ENCODE measurements at regions not wholly inside any gene's neighbourhood (a gene's known extent, or its start where the extent isn't known, plus 50 kb on each side); places are given as distances from the start of the nearest gene placed in this dataset.

DNA sequence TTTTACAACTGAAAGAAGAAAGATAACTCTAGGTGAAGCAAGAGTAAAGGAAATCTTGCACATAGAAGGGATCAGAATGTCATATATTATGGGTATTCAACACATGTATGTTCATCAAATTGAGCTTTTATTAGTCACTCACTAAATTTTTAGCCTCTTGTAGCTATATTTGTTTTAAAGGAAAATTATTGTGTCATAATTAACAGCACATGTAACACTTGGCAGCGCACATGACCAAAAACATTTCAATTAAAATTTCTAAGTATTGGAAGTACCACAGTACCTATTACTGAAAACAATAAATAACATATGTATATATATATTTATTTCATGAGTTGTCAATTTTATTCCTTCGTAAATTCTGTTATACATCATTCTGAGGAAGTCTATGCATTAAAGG is 2800.4 kb downstream of the PCDH9 start:
- 69 to 72% methylated on average over 2 of the region's 2 CpGs for WGBS, 2 donors
- no peaks in the 10 kb centered on the region for H3K4me1 ChIP-seq
- no peak for TF ChIP-seq POLR2A (IDR thresholded peaks at IDR 0.05)
- TF ChIP-seq, protein P1, sequence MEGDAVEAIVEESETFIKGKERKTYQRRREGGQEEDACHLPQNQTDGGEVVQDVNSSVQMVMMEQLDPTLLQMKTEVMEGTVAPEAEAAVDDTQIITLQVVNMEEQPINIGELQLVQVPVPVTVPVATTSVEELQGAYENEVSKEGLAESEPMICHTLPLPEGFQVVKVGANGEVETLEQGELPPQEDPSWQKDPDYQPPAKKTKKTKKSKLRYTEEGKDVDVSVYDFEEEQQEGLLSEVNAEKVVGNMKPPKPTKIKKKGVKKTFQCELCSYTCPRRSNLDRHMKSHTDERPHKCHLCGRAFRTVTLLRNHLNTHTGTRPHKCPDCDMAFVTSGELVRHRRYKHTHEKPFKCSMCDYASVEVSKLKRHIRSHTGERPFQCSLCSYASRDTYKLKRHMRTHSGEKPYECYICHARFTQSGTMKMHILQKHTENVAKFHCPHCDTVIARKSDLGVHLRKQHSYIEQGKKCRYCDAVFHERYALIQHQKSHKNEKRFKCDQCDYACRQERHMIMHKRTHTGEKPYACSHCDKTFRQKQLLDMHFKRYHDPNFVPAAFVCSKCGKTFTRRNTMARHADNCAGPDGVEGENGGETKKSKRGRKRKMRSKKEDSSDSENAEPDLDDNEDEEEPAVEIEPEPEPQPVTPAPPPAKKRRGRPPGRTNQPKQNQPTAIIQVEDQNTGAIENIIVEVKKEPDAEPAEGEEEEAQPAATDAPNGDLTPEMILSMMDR (IDR thresholded peaks at IDR 0.05): no peak
- H3K36me3 ChIP-seq: no peaks in the 10 kb centered on the region
- H3K4me3 ChIP-seq: no peak overlapping the region
- H3K27me3 ChIP-seq: no peaks in the 10 kb centered on the region
- H3K9me3 ChIP-seq: no peaks in the 10 kb centered on the region
- DNase-seq: no peak
- H3K27ac ChIP-seq: no peak overlapping the region
- intact Hi-C loops (cut with DNase I): no loop called here

DNA sequence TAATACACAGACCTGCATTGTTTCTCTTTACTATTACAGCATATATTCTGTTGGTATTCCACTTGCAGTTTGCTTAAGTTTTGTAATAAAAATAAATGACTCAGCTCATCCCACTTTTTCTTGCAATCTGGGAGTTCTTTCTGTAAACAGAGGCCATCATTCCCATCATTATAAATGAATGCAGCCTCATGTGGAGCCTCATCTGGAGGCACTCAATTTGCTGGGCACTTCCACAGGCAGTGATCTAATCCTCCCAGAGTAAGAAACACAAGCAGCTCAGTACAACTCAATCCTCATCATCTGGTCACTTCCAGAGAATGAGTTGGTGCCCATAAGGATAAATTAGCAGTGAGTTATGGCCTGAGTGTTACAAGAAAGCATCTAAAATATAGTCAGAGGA is 2801.9 kb downstream of the PCDH9 start:
- no peak overlapping the region for H3K27ac ChIP-seq
- no peak overlapping the region for H3K4me3 ChIP-seq
- intact Hi-C loops (cut with DNase I): no loop called here
- TF ChIP-seq, protein P1 (IDR thresholded peaks at IDR 0.05): no peak
- TF ChIP-seq POLR2A (IDR thresholded peaks at IDR 0.05): no peak
- H3K4me1 ChIP-seq: no peaks in the 10 kb centered on the region
- no peaks in the 10 kb centered on the region for H3K36me3 ChIP-seq
- DNase-seq: no peak
- no peaks in the 10 kb centered on the region for H3K27me3 ChIP-seq
- no peaks in the 10 kb centered on the region for H3K9me3 ChIP-seq

DNA sequence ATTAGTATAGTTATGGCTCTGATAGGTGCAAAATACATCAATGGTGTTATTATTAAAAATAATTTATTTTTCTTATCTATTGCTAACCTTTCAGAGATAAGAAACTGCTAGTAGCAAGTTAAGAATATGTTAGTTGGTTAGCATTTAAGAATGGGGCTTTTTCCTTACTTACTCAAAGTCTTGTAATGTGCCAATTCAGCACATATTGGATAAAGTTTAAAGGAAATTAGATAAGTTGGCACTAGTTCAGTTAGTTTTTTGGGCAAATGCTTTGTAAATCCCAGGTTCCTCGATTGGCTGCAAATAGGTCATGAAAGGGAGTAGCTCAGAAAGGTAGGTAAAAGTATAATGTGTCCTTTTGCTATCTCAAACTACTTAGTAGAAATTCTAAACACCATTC is 2806.7 kb downstream of the PCDH9 start:
- H3K36me3 ChIP-seq: no peaks in the 10 kb centered on the region
- H3K27ac ChIP-seq: no peak overlapping the region
- no peak for TF ChIP-seq POLR2A (IDR thresholded peaks at IDR 0.05)
- TF ChIP-seq, protein P1 (IDR thresholded peaks at IDR 0.05): no peak
- H3K27me3 ChIP-seq: no peaks in the 10 kb centered on the region
- WGBS, 2 donors: 43 to 73% methylated on average over 1 of the region's 1 CpG
- intact Hi-C loops (cut with DNase I): no loop called here
- H3K4me1 ChIP-seq: no peaks in the 10 kb centered on the region
- DNase-seq: no peak
- H3K4me3 ChIP-seq: no peak overlapping the region
- H3K9me3 ChIP-seq: no peaks in the 10 kb centered on the region

DNA sequence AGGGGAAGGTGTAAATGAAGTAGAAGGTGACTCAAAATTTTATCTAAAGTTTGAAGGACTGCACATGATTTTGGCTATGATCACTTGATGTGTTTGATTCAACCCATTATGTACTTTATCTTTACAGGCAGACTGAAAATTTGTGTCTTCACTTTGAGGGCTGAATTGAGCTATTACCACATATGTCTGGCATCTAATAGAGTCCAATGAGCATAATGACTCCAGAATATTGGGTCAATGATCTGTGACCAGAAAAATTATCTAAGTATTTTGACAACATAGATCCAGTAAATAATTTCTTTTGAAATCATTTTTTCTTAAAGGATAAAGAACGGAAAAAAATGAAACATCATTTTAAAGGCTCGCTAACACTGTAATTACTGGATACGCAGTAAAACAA is 2810.0 kb downstream of the PCDH9 start:
- no peak for DNase-seq
- Histone ChIP-seq H3K27me3 (no peaks in the 10 kb centered on the region), H3K36me3 (no peaks in the 10 kb centered on the region), H3K9me3 (no peaks in the 10 kb centered on the region), H3K4me3 (no peak overlapping the region), H3K27ac (no peak overlapping the region), H3K4me1 (no peaks in the 10 kb centered on the region)
- TF ChIP-seq POLR2A (IDR thresholded peaks at IDR 0.05): no peak
- TF ChIP-seq, protein P1 (IDR thresholded peaks at IDR 0.05): no peak
- intact Hi-C loops (cut with DNase I): no loop called here
- 83 to 92% methylated on average over 3 of the region's 3 CpGs for WGBS, 2 donors

DNA sequence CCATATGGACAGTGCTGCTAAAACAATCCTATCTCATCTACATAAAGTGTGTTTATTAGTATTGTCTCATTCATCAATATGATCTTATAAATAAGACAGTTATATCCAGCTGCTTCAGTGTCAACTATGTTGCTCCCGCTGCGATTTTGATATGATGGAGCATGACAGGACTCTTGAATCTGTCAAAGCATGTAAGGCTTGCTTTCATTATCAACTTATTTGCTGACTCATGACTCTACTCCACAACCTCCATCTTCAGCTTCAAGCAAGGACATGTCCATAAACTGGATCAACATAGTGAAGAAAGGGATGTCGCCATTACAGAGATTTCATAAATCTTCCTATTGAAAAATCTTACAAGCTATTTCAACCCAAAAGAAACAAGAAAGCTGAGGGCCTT is 2812.6 kb downstream of the PCDH9 start:
- no peak for TF ChIP-seq POLR2A (IDR thresholded peaks at IDR 0.05)
- TF ChIP-seq, protein P1 (IDR thresholded peaks at IDR 0.05): no peak
- WGBS, 2 donors: 53% methylated on average over 3 of the region's 3 CpGs
- no peaks in the 10 kb centered on the region for H3K27me3 ChIP-seq
- no peaks in the 10 kb centered on the region for H3K9me3 ChIP-seq
- no peak for DNase-seq
- H3K27ac ChIP-seq: no peak overlapping the region
- no peaks in the 10 kb centered on the region for H3K36me3 ChIP-seq
- no peaks in the 10 kb centered on the region for H3K4me1 ChIP-seq
- intact Hi-C loops (cut with DNase I): no loop called here
- H3K4me3 ChIP-seq: no peak overlapping the region
